NCI-H2171 (cell line): ENCODE measurements at regions not wholly inside any gene's neighbourhood (a gene's known extent, or its start where the extent isn't known, plus 50 kb on each side); places are given as distances from the start of the nearest gene placed in this dataset.
"Not testable (repeated sequence)": the region's sequence is repeated elsewhere in the genome, so short reads cannot be mapped to it uniquely, and the experiment has no call there.

Source experiments
- DNase-seq: peaks from one replicate; lab custom pipeline; 2025; lab: John Stamatoyannopoulos, UW

GRCh38 chr1:198411240-198411639 is 129.2 kb downstream of the ATP6V1G3 start:
- no peak for DNase-seq

DNA sequence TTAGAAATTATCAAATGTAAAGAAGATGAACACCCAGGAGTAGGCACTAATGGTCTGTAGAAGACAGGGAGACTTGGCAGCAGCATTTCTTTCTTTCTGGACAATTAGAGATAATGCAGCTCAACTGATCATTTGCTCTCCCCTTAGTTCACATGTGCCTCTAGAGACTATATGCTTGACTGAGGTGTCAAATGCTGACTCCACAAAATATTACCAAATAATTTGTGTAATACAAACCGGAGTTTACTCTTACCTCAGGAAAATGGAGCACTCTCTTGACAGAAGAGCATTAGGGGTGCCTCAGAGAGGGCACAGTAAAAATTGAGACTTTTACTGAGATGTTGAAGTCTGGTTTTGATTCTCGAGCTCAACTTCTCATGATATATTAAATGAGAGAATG is 131.8 kb downstream of the ATP6V1G3 start:
- DNase-seq: no peak

DNA sequence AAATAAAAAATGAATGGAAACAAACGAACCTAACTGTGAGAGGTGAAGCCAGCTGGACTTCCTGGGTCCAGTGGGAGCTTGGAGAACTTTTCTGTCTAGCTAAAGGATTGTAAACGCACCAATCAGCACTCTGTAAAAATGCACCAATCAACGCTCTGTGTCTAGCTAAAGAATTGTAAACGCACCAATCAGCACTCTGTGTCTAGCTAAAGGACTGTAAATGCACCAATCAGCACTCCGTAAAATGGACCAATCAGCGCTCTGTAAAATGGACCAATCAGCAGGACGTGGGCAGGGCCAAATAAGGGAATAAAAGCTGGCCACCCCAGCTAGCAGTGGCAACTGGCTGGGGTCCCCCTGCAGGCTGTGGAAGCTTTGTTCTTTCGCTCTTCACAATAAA is 135.8 kb downstream of the ATP6V1G3 start:
- DNase-seq: not testable (repeated sequence)

GRCh38 chr1:198400063-198400462 is 140.4 kb downstream of the ATP6V1G3 start:
- DNase-seq: no peak

- DNase-seq: no peak
These were observed 141.0 kb downstream of the ATP6V1G3 start for GRCh38 chr1:198399452-198399851.

DNA sequence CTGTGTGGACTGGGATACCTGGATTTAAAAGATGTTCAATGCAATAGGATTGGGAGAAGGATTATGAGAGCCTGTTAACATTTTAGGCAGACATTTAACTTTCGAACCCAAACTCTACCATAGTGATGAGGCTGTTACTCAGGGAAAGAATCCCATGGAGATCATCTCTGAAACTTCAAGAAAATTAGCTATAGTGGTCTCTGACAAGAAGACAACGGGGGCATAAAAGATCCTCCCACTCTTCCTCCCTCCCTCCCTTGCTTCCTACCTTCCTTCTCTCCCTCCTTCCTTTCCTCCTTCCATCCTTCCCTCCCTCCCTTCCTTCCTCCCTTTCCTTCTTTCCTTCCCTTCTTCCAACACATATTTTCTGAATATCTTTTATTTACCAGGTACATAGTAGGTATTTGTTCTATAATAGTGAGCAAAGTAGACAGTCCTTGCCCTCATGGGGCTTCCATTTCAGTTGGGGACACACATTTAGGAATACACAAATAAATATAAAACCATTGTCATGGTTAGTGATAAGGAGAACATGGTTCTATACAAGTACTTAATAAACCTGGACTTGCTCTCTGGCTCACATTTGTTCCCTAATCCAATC is 143.2 kb downstream of the ATP6V1G3 start:
- DNase-seq: no peak

DNA sequence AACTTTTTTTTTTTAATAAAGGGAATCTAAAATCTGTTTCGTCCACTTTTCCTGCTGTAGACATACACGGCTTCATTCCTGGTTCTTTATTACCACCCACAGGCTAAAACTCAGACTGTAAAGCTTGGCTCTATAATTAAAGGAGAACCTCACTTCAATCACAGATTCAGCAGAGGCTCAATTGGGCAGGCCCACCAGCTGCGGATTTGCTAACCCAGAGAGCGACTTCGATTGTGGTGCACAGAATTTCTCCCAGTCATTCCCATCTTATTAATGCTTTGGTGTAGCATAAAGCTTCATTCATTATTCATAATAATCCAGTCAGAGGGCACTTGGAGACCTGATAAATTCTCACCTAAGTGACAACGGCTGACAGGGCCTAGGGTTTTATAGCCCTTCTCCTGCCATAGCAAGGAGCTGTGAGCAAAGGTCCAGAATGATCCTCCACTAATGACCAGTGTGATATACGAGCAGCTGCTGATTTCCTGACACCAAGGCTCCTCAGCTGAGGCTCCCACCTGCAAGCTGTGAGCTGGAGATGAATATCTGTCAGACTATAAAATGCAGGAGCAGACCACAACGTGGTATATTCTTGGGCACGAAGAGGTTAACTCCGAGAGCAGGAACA is 149.0 kb downstream of the ATP6V1G3 start:
- no peak for DNase-seq

GRCh38 chr1:198387587-198387986 is 152.9 kb downstream of the ATP6V1G3 start:
- DNase-seq: no peak

GRCh38 chr1:198380275-198380674 is 160.2 kb downstream of the ATP6V1G3 start:
- no peak for DNase-seq

DNA sequence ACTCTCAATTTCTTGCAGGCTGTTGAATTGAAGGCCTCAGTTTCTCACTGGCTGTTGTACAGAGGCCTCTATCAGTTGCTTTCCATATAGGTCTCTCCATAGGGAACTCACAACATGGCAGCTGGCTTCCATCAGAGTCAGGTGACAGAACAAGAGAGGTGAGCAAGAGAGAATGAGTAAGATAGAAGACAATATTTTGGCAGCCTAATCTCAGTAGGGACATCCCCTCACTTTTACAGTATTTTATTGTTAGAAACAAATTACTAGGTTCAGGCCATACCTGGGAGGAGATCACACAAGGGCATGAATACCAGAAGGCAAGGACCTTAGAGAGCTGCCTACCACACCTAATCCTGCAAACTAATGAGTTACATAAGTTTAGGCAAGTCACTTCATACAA is 162.8 kb downstream of the ATP6V1G3 start:
- no peak for DNase-seq

DNA sequence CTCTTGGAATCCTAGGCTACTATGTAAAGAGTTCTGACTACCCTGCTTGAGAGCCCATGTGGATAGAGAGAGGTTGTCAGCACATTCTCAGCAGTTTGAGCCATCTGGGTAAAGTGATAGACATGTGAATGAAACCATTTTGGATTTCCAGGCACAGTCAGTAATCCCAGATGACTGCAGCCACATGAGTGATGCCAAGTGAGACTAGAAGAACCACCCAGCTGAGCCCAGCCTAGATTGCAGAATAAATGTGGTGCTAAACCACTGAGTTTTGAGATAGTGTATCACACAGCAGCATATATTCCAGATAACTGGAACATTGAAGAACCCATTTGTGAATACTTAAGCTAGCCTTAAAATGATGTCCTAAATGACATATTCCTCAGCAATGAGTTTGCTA is 166.2 kb downstream of the ATP6V1G3 start:
- no peak for DNase-seq

GRCh38 chr1:198373376-198373775 is 167.1 kb downstream of the ATP6V1G3 start:
- no peak for DNase-seq
